Bronchial epithelial cell (primary cell): ENCODE measurements at regions not wholly inside any gene's neighbourhood (a gene's known extent, or its start where the extent isn't known, plus 50 kb on each side); places are given as distances from the start of the nearest gene placed in this dataset.

Source experiments
- DNase-seq: peaks from one replicate; pipeline ENCODE4 v3.0.0-alpha.2; 2010; ENCODE audit warnings: low read depth
- FAIRE-seq: peaks from 2 replicates; lab custom pipeline; 2011; peaks lifted over from hg19 to GRCh38; lab: Jason Lieb, UNC
- H3K27me3 ChIP-seq: 2 replicates; pipeline ENCODE4 v1.5.1; 2011; ENCODE audit warnings: low read length; ENCODE audit not compliant: control insufficient read depth, insufficient read depth
- H3K36me3 ChIP-seq: 2 replicates; pipeline ENCODE4 v1.5.1; 2011; ENCODE audit warnings: low read length; ENCODE audit not compliant: control insufficient read depth, insufficient read depth
- H3K4me3 ChIP-seq: 2 replicates; pipeline ENCODE4 v1.5.1; 2011; ENCODE audit warnings: mild to moderate bottlenecking, low read depth, low read length, control low read depth
- TF ChIP-seq, protein P1 (sequence below): IDR thresholded peaks from 2 replicates; pipeline ENCODE4 v1.5.1; 2011; ENCODE audit warnings: mild to moderate bottlenecking, moderate library complexity, low read length, control low read depth, inconsistent platforms; ENCODE audit not compliant: insufficient read depth, severe bottlenecking

DNA sequence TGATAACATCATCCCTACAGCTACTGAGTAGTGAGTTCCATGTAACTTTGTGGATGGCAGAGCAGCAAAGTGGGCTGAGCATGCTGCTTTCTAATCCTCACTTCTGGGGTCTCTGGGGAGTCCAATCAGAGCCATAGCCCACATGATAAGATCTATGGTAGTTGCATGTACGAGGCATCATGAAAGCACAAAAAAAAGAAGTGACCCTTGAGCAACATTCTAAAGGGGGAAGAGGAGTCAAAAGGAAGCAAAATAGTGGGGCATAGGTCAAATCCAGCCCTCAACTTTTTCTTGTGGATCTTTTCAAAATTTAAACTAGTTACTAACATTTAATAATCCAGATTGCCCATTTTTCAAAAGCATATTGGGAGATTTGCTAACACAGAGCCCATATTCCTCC lies 208.5 kb upstream of the TOX3 start:
- Histone ChIP-seq H3K27me3 (no peaks in the 10 kb centered on the region), H3K4me3 (no peak overlapping the region), H3K36me3 (no peaks in the 10 kb centered on the region)
- no peak for FAIRE-seq
- TF ChIP-seq, protein P1, sequence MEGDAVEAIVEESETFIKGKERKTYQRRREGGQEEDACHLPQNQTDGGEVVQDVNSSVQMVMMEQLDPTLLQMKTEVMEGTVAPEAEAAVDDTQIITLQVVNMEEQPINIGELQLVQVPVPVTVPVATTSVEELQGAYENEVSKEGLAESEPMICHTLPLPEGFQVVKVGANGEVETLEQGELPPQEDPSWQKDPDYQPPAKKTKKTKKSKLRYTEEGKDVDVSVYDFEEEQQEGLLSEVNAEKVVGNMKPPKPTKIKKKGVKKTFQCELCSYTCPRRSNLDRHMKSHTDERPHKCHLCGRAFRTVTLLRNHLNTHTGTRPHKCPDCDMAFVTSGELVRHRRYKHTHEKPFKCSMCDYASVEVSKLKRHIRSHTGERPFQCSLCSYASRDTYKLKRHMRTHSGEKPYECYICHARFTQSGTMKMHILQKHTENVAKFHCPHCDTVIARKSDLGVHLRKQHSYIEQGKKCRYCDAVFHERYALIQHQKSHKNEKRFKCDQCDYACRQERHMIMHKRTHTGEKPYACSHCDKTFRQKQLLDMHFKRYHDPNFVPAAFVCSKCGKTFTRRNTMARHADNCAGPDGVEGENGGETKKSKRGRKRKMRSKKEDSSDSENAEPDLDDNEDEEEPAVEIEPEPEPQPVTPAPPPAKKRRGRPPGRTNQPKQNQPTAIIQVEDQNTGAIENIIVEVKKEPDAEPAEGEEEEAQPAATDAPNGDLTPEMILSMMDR = no peak
- no peak for DNase-seq

DNA sequence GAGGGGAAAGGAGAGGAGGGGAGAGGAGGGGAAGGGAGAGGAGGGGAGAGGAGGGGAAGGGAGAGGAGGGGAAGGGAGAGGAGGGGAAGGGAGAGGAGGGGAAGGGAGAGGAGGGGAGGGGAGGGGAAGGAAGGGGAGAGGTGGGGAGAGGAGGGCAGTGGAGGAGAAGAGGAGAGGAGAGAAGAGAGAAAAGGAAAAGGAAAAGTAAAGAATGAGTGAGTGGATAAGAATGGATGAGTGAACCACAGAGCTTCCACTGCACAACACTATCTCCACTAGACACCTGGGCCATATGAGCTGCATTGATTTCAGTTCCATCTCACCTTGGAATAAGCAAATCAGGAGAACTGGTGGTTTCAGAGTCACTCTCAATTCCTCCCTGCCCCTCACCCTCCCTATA lies 204.1 kb upstream of the TOX3 start:
- FAIRE-seq = no peak
- Histone ChIP-seq H3K4me3 (no peak overlapping the region), H3K27me3 (no peaks in the 10 kb centered on the region), H3K36me3 (no peaks in the 10 kb centered on the region)
- TF ChIP-seq, protein P1 = no peak
- DNase-seq = no peak

DNA sequence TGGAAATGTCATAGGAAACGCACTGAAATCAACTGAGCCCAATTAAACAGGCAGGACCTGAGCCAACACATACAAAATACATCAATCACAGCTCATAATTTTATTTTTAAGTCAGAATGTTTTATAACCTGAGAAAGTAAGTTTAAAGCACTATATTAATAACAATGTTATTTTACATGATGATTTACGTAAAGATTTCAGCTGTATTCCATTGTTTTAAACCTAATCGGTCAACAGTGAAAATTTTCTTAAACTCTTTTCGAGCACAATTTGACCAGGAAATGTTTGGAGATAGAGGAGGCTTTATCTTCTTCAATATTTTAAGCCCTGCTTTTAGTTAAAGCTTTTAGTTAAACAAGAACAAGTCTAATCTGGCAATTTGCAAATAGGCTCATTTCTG lies 201.8 kb upstream of the TOX3 start:
- no peak for FAIRE-seq
- Histone ChIP-seq H3K27me3 (no peaks in the 10 kb centered on the region), H3K36me3 (no peaks in the 10 kb centered on the region), H3K4me3 (no peak overlapping the region)
- TF ChIP-seq, protein P1 = no peak
- DNase-seq = no peak

DNA sequence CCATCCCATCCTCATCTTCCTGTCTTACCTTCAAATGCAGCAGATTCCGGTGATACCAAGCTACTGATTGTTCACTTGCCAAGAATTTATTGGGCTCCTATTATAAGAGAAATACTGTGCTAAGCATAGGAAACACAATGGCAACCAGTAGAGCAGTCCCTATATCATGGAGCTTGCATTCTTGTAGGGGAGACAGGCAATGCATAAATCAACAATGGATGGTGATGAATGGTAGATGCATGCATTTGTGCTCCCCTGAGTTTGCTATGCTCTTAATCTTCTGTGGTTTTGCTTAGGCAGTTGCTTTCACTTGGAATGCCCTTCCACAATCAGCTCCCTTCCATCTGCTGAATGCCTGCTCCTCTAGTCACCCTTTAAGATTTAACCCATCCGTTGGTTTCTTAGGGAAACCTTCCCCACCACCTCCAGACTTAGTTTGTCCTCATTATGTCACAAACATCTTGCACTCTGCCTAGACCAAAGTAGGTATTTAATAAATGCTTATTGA lies 200.2 kb upstream of the TOX3 start:
- TF ChIP-seq, protein P1 = no peak
- Histone ChIP-seq H3K36me3 (no peaks in the 10 kb centered on the region), H3K27me3 (no peaks in the 10 kb centered on the region), H3K4me3 (no peak overlapping the region)
- DNase-seq = no peak
- FAIRE-seq = no peak

DNA sequence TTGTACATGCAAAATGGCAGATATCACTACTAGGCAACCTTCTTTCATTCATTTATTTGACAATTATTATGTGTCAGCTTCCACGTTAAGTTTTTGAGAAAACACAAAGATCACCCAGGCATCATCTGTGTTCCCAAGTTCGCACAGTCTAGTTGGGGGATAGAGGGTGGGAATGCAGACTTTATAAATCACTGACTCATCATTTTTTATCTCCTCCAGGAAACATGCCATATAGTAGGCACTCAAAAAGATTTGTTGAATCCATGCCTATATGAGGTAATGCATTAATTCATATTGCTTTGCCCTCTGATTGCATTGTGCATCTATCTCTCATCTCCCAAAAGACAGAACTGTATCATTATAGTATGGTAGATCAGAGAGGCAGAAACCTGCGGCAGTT lies 196.8 kb upstream of the TOX3 start:
- Histone ChIP-seq H3K36me3 (no peaks in the 10 kb centered on the region), H3K4me3 (no peak overlapping the region), H3K27me3 (no peaks in the 10 kb centered on the region)
- DNase-seq (no peak), FAIRE-seq (no peak)
- TF ChIP-seq, protein P1 = no peak

DNA sequence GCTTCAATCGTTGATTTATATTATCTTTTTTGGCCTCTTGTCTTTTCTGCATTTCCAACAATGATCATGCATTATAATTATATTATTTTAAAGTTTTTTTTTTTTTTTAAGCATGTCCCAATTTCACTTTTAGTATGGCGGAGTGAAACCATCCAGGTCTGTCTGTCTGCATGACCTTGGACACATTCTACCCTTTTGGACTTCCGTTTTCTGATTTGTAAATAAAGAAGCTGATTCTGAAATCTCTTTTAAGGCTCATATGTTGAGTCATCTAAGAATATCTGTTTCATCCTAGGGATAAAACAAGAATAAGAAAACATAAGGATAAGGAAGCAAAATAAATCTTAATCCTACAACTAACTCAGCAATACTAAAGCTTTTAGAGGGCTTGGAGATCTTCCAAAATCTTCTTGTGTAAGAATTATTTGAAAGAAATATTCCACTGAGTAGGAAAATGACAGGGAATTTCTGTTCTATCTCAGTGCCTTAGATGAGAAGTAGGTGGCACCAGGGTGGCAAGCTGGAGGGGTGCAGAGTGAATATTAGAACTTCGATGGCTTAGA lies 195.7 kb upstream of the TOX3 start:
- TF ChIP-seq, protein P1 = no peak
- FAIRE-seq = no peak
- DNase-seq = no peak
- no peak overlapping the region for H3K4me3 ChIP-seq
- H3K36me3 ChIP-seq = no peaks in the 10 kb centered on the region
- H3K27me3 ChIP-seq = no peaks in the 10 kb centered on the region
